ENCODE measurements at regions not wholly inside any gene's neighbourhood (a gene's known extent, or its start where the extent isn't known, plus 50 kb on each side); places are given as distances from the start of the nearest gene placed in this dataset.

- no peak for TF ChIP-seq EP300 (IDR thresholded peaks at IDR 0.05)
- no peak for TF ChIP-seq POLR2A (IDR thresholded peaks at IDR 0.05)
- no peak for TF ChIP-seq CTCF (IDR thresholded peaks at IDR 0.05)
- no peaks in the 10 kb centered on the region for H3K27me3 ChIP-seq
- H3K27ac ChIP-seq, result no peak overlapping the region
- no peaks in the 10 kb centered on the region for H3K4me1 ChIP-seq
- WGBS, 2 donors, result 74 to 80% methylated on average over 7 of the region's 7 CpGs
- H3K36me3 ChIP-seq, result no peaks in the 10 kb centered on the region
- no peak for DNase-seq (ENCODE audit: low spot score in 2 of 2)
- no peak overlapping the region for H3K4me3 ChIP-seq
- no peaks in the 10 kb centered on the region for H3K9me3 ChIP-seq
Measured at GRCh38 chr2:136444323-136444722, 321.0 kb upstream of the THSD7B start.

- Histone ChIP-seq H3K9me3 (no peaks in the 10 kb centered on the region), H3K27me3 (no peaks in the 10 kb centered on the region), H3K36me3 (no peaks in the 10 kb centered on the region), H3K4me1 (no peaks in the 10 kb centered on the region), H3K4me3 (no peak overlapping the region), H3K27ac (no peak overlapping the region)
- 66 to 69% methylated on average over 2 of the region's 2 CpGs for WGBS, 2 donors
- TF ChIP-seq POLR2A (IDR thresholded peaks at IDR 0.05) (no peak), CTCF (IDR thresholded peaks at IDR 0.05) (no peak), EP300 (IDR thresholded peaks at IDR 0.05) (no peak)
- no peak for DNase-seq (ENCODE audit: low spot score in 2 of 2)
Measured at GRCh38 chr2:136443661-136444060, 321.7 kb upstream of the THSD7B start.

- H3K27me3 ChIP-seq, result no peaks in the 10 kb centered on the region
- TF ChIP-seq CTCF (IDR thresholded peaks at IDR 0.05), result no peak
- no peak for TF ChIP-seq POLR2A (IDR thresholded peaks at IDR 0.05)
- no peak for TF ChIP-seq EP300 (IDR thresholded peaks at IDR 0.05)
- H3K27ac ChIP-seq, result no peak overlapping the region
- no peak overlapping the region for H3K4me3 ChIP-seq
- no peak for DNase-seq (ENCODE audit: low spot score in 2 of 2)
- WGBS, 2 donors, result 59 to 68% methylated on average over 9 of the region's 9 CpGs
- no peaks in the 10 kb centered on the region for H3K36me3 ChIP-seq
- H3K4me1 ChIP-seq, result no peaks in the 10 kb centered on the region
- no peaks in the 10 kb centered on the region for H3K9me3 ChIP-seq
Measured at GRCh38 chr2:136441979-136442714, 323.2 kb upstream of the THSD7B start.

GRCh38 chr2:136439064-136439676 lies 321.2 kb upstream of the CXCR4 start:
- DNase-seq (ENCODE audit: low spot score in 2 of 2), result no peak
- no peak overlapping the region for H3K27ac ChIP-seq
- WGBS, 2 donors, result 52 to 60% methylated on average over 5 of the region's 5 CpGs
- H3K9me3 ChIP-seq, result no peaks in the 10 kb centered on the region
- no peaks in the 10 kb centered on the region for H3K36me3 ChIP-seq
- H3K4me3 ChIP-seq, result no peak overlapping the region
- H3K27me3 ChIP-seq, result no peaks in the 10 kb centered on the region
- TF ChIP-seq CTCF (IDR thresholded peaks at IDR 0.05) (no peak), EP300 (IDR thresholded peaks at IDR 0.05) (no peak), POLR2A (IDR thresholded peaks at IDR 0.05) (no peak)
- H3K4me1 ChIP-seq, result no peaks in the 10 kb centered on the region

GRCh38 chr2:136437461-136437860 lies 319.5 kb upstream of the CXCR4 start:
- Histone ChIP-seq H3K4me3 (no peak overlapping the region), H3K27me3 (no peaks in the 10 kb centered on the region), H3K4me1 (no peaks in the 10 kb centered on the region), H3K36me3 (no peaks in the 10 kb centered on the region), H3K9me3 (no peaks in the 10 kb centered on the region), H3K27ac (no peak overlapping the region)
- 88 to 98% methylated on average over 5 of the region's 5 CpGs for WGBS, 2 donors
- DNase-seq (ENCODE audit: low spot score in 2 of 2), result no peak
- TF ChIP-seq POLR2A (IDR thresholded peaks at IDR 0.05), result no peak
- no peak for TF ChIP-seq EP300 (IDR thresholded peaks at IDR 0.05)
- no peak for TF ChIP-seq CTCF (IDR thresholded peaks at IDR 0.05)

Data from tibial nerve (tissue), 4 donors.